ENCODE measurements at regions not wholly inside any gene's neighbourhood (a gene's known extent, or its start where the extent isn't known, plus 50 kb on each side); places are given as distances from the start of the nearest gene placed in this dataset.
"Not testable (repeated sequence)": the region's sequence is repeated elsewhere in the genome, so short reads cannot be mapped to it uniquely, and the experiment has no call there.

- TF ChIP-seq REST (IDR thresholded peaks at IDR 0.05; ENCODE audit: insufficient replicate concordance, low read depth): no peak
- no peak for TF ChIP-seq CTCF (IDR thresholded peaks at IDR 0.05; ENCODE audit: insufficient read depth, low read length)
- TF ChIP-seq SPI1 (IDR thresholded peaks at IDR 0.05; ENCODE audit: borderline replicate concordance, low read depth): no peak
- TF ChIP-seq POLR2AphosphoS5 (IDR thresholded peaks at IDR 0.05; ENCODE audit: low read depth): no peak
- no peak for TF ChIP-seq GABPA (IDR thresholded peaks at IDR 0.05; ENCODE audit: low read depth)
- H3K27ac ChIP-seq (replicated peaks): no peak overlapping the region
- H3K4me3 ChIP-seq (replicated peaks; ENCODE audit: insufficient read depth, low read length): no peak overlapping the region
- no peak for DNase-seq (ENCODE audit: low read depth in 1 of 2, low spot score in 1 of 2)
- no peaks in the 10 kb centered on the region for H3K27me3 ChIP-seq (ENCODE audit: insufficient read depth, poor library complexity, severe bottlenecking)
These were observed 187.3 kb upstream of the CFAP20DC start for GRCh38 chr3:59237121-59237520.

GRCh38 chr3:59235634-59236012 lies 185.8 kb upstream of the CFAP20DC start:
- no peak for DNase-seq (ENCODE audit: low read depth in 1 of 2, low spot score in 1 of 2)
- H3K27me3 ChIP-seq (ENCODE audit: insufficient read depth, poor library complexity, severe bottlenecking): no peaks in the 10 kb centered on the region
- no peak overlapping the region for H3K4me3 ChIP-seq (replicated peaks; ENCODE audit: insufficient read depth, low read length)
- no peak for TF ChIP-seq POLR2AphosphoS5 (IDR thresholded peaks at IDR 0.05; ENCODE audit: low read depth)
- no peak for TF ChIP-seq CTCF (IDR thresholded peaks at IDR 0.05; ENCODE audit: insufficient read depth, low read length)
- TF ChIP-seq REST (IDR thresholded peaks at IDR 0.05; ENCODE audit: insufficient replicate concordance, low read depth): no peak
- no peak for TF ChIP-seq GABPA (IDR thresholded peaks at IDR 0.05; ENCODE audit: low read depth)
- TF ChIP-seq SPI1 (IDR thresholded peaks at IDR 0.05; ENCODE audit: borderline replicate concordance, low read depth): no peak
- H3K27ac ChIP-seq (replicated peaks): no peak overlapping the region

GRCh38 chr3:59234884-59235633 lies 185.2 kb upstream of the CFAP20DC start:
- Histone ChIP-seq H3K27ac (replicated peaks) (no peak overlapping the region), H3K4me3 (replicated peaks; ENCODE audit: insufficient read depth, low read length) (no peak overlapping the region), H3K27me3 (ENCODE audit: insufficient read depth, poor library complexity, severe bottlenecking) (no peaks in the 10 kb centered on the region)
- DNase-seq (ENCODE audit: low read depth in 1 of 2, low spot score in 1 of 2): no peak
- TF ChIP-seq GABPA (IDR thresholded peaks at IDR 0.05; ENCODE audit: low read depth) (no peak; the same call in 1 of the 2 replicates), SPI1 (IDR thresholded peaks at IDR 0.05; ENCODE audit: borderline replicate concordance, low read depth) (no peak), CTCF (IDR thresholded peaks at IDR 0.05; ENCODE audit: insufficient read depth, low read length) (no peak), POLR2AphosphoS5 (IDR thresholded peaks at IDR 0.05; ENCODE audit: low read depth) (no peak), REST (IDR thresholded peaks at IDR 0.05; ENCODE audit: insufficient replicate concordance, low read depth) (no peak)

- not testable (repeated sequence) for H3K27ac ChIP-seq (replicated peaks); DNase-seq (ENCODE audit: low read depth in 1 of 2, low spot score in 1 of 2); H3K27me3 ChIP-seq (ENCODE audit: insufficient read depth, poor library complexity, severe bottlenecking); H3K4me3 ChIP-seq (replicated peaks; ENCODE audit: insufficient read depth, low read length)
These were observed 180.6 kb upstream of the CFAP20DC start for GRCh38 chr3:59230379-59230778.

All from HL-60 (cell line).